T1000 (cell line): ENCODE measurements at regions not wholly inside any gene's neighbourhood (a gene's known extent, or its start where the extent isn't known, plus 50 kb on each side); places are given as distances from the start of the nearest gene placed in this dataset.
A peak's percentile ranks its signal among the peaks of the same experiment; 100 is the strongest.
"Not testable (repeated sequence)": the region's sequence is repeated elsewhere in the genome, so short reads cannot be mapped to it uniquely, and the experiment has no call there.

Source experiments
- DNase-seq: peaks from one replicate; lab custom pipeline; 2025; ENCODE audit warnings: mixed read lengths; lab: John Stamatoyannopoulos, UW

DNA sequence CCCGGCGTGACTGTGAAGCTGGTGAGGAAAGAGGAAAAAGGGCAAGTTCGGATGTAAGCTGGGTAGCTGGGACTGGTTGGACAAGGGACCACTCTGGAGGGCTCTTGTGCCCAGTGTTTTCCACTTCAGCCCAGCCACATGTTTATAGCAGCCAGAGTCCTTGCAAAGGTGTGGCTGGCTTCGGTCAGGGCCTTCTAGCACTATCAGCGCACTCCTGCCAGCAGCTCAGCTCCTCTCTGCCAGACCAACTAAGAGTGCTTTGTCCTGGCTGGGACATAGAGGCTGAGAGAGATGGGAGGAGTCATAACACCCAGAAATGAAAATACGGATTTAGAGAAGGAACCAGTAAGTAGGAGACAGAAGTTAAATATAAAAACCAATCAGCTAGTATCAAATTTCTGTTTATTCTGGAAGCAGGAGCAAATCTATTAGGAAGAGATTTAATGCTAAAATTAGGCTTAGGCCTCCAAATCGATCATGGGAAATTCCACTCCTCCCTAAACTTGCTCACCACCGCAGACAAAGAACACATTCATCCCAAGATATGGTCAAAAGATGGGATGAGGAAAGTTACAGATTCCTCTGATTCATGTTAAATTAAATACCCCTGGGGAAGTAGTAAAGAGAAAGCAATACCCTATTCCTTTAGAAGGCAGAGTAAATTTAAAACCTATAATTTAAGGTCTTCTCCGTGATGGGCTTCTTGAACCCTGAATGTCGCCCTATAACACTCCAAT is 135.0 kb downstream of the RALA start:
- no peak for DNase-seq

DNA sequence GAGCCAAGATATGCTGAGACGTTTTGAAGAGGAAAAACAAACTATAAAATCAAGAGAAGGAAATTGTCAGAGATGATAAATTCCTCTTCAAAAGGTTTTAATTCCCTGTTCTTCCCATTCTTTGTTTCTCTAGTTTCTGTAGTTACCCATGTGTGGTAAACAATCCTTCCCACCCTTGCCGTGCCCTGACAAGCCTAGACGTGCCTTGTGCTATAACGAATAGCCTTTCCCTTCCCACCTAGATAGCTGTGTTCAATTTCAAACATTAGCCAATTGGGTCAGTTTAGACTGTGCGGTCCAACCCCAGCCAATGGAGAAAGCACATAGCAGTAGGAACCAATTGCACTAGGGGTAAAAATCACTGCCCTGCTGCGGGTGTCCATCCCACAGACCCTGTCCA is 138.1 kb downstream of the RALA start:
- DNase-seq: no peak

DNA sequence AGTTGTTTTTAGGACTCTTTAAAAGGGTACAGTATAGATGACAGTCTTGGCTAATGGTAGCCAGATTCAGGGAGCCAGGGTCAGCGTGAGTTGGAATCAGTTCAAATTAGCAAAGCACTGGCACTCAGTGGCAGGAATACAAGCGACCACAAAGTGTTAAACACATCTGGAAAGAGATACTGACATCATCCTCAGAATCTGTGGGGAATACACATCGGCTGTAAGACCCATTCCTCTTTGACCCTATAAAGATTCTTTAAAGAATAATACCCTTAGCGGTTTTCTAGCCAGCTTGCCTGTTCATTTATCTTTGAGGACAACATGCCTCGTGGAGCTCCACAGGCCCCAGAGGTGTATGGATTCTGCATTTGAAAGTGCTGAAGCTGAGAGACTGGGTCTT is 139.1 kb downstream of the RALA start:
- DNase-seq: not testable (repeated sequence)

DNA sequence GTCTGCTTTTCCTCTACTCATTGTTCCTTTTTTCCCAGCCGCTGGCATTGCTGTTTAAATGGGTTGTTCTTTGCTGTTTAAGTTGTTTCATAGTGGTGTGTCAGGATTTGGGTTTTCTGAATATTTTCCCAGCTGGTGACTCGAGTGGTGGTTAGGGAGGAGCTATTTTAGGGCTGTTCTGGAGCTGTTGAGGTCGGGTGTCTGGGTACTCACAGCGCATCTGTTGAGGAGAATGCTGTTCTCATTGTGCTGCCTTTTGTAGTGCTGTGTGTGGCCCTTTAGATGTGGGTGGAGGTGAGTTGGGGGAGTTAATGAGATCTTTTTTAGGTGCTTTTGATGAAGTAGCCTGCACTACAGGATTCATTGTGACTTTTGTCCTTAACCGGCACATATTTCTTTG is 139.5 kb downstream of the RALA start:
- not testable (repeated sequence) for DNase-seq

DNA sequence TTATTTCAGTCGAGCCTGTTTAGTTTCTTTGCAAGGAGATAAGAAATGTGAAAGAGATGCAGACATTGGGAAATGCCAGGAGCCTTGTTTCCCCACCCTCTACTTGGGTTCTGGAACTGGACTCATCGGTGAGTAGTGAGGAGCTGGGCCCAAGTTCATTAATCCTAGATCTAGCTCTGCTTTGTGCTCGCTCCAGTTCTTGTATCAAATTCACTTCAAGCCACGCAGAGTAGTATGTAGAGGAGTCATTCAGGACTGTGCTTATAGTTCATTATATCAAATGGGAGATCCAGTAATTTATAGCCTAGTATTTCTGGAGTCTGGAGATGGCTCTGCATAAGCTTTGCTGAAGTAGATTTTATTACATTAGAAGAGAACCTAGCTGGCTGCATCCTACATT is 142.5 kb downstream of the RALA start:
- DNase-seq: not testable (repeated sequence)

DNA sequence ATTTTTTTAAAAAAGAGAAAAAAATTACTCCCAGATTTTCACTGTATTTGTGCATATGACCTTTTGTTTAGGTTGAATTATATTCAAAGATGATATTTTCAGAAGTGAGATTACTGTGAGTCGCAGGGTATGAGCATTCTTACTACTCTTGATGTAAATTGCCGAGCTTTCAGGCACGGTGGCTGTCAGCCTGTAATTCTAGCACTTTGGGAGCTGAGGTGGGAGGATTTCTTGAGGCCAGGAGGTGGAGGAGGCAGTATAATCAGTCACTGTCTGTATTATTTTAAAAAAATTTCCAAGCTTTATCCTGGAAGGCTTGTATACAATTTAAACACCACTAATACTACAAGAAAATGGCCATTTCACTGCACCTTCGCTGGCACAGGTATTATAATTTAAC is 145.1 kb downstream of the RALA start:
- DNase-seq: not testable (repeated sequence)

DNA sequence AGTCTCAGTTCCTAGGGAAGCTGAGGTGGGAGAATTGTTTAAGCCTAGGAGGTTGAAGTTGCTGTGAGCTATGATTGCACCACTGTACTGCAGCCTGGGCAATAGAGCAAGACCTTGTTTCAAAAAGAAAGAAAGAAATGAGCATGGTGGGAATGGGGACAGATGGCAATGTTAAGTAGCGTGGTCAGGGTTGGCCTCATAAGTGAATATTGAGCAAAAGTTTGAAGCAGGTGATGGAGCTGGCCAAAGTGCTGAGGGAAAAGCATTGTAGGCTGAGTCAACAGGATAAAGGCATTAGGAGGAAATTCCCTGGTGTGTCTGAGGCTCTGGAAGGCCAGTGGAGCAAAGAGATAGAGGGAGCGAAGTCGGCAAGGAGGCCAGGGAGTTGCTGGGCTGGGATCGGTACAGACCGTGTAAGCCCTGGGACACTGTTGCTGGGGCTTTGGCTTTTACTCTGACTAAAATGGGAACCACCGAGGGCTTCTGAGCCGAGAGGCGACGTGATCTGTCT is 151.0 kb downstream of the RALA start:
- DNase-seq: not testable (repeated sequence)

DNA sequence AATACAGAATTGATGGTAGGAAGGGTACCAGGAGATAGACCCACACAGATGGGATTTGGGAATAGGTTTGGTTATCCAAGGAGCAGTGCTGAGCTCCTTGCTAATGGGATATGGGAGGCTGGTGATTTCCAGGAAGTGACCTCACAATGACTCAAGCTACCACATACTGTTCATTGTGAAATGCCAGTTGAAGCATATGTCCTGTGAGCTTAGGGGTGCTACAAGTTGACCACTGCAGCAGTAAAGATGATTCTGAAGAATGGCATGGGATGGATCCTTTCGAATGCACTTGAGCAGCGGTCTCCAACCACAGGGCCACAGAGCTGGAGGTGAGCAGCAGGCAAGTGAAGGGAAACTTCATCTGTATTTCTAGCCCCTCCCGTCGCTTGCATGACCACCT is 158.2 kb downstream of the RALA start:
- not testable (repeated sequence) for DNase-seq

DNA sequence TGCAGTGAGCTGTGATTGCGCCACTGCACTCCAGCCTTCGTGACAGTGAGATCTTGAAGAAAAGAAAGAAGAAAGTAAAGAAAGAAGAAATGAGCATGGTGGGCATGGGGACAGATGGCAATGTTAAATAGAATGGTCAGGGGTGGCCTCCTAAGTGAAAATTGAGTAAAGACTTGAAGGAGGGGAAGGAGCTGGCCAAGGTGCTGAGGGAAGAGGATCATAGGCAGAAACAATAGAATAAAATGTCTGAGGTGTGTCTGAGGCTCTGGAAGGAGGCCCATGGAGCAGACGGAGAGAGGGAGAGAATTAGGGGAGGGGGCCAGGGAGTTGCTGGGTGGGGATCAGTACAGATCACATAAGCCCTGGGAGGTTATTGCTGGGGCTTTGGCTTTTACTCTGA is 163.1 kb downstream of the RALA start:
- not testable (repeated sequence) for DNase-seq

DNA sequence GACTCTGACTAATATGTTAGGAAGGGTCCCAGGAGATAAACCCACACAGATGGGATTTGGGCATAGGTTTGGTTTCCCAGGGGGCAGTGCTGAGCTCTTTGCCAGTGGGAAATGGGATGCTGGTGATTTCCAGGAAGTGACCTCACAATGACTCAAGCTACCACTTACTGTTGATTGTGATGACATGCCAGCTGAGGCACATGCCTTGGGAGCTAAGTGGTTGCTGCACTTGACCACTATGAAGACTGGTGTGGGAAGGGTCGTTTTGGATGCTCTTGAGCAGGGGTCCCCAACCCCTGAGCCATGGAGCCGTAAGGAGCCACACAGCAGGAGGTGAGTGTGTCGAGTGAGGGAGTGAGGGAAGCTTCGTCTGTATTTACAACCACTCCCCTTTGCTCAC is 159.0 kb upstream of the CDK13 start:
- DNase-seq: not testable (repeated sequence)

DNA sequence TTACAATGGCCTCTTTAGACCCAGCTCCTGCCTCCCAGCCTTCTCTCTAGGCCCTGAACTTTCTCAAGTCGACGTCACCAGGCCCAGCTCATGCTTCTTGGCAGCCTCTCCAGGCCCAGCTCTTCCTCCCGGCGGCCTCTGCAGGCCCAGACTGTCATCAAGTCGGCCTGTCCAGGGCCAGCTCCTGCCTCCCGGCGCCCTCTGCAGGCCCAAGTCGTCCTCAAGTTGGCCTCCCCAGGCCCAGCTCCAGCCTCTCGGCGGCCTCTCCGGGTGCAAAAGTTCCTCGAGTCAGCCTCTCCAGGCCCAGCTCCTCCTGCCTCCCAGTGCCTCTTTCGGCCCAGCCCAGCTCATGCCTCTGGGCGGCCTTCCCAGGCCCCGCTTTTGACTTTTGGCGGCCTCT is 158.1 kb upstream of the CDK13 start:
- DNase-seq: not testable (repeated sequence)

DNA sequence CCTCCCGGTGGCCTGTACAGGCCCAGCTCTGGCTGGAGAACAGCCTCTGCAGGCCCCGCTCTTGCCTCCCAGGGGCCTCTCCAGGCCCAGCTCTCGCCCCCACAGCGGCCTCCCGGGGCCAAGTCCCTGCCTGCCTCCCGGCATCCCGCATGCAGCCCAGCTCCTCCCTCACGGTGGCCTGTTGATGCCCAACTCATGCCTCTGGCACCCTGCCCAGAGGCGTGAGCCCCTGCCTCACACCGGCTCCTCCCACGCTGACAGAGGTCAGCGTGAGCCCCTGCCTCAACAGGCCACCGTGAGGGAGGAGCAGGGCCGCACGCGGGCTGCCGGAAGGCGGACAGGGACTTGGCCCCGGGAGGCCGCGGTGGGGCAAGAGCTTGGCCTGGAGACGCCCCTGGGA is 157.0 kb upstream of the CDK13 start:
- DNase-seq: not testable (repeated sequence)

DNA sequence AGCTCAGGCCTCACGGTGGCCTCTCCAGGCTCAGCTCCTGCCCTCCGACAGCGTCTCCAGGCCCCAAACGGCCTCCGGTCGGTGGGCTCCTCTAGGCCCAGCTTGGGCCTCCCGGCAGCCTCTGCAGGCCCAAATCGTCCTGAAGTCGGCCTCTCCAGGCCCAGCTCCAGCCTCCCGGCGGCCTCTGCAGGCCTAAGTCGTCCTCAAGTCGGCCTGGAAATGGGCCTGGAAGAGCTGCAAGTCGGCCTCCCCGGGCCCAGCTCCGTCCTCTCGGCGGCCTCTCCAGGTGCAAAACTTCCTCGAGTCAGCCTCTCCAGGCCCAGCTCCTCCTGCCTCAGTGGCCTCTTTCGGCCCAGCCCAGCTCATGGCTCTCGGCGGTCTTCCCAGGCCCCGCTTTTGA is 156.2 kb upstream of the CDK13 start:
- DNase-seq: not testable (repeated sequence)

DNA sequence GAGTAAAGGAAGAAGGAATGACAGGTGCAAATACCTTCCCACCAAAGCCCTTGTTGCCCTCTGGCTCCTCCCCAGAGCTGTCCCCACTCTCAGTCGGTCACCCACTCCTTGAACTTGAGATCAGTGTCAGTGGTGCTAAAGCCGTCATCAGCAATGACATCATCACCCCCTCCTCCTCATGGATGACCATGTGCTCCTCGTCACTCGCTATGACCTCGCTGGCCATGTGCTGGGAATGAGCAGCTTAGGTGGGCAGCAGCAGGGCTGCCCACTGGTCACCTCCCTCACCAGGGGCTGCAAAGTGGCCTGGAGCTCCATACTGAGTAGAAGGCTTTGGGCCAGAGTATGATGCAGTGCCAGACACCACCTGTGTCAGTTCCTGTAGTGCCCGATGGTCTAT is 153.1 kb upstream of the CDK13 start:
- DNase-seq: not testable (repeated sequence)

DNA sequence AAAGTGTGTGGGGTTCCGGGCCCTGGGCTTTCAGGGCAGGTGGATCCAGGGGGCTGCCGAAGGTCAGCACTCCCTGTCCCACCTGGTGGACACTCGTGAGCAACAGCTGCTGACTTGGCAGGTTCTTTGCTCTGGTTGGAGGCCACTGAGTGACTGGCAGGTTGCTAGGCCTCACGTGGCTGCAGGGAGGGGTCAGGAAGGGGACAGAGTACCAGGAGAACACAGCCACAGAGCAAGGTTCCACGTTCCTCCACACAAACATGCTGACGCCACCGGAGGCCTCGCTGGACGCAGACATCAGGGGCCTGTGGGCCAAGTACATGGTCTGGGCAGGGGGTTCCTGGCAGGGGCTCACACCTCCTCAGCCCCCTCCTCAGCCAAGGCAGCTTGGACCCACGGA is 152.0 kb upstream of the CDK13 start:
- DNase-seq: not testable (repeated sequence)

DNA sequence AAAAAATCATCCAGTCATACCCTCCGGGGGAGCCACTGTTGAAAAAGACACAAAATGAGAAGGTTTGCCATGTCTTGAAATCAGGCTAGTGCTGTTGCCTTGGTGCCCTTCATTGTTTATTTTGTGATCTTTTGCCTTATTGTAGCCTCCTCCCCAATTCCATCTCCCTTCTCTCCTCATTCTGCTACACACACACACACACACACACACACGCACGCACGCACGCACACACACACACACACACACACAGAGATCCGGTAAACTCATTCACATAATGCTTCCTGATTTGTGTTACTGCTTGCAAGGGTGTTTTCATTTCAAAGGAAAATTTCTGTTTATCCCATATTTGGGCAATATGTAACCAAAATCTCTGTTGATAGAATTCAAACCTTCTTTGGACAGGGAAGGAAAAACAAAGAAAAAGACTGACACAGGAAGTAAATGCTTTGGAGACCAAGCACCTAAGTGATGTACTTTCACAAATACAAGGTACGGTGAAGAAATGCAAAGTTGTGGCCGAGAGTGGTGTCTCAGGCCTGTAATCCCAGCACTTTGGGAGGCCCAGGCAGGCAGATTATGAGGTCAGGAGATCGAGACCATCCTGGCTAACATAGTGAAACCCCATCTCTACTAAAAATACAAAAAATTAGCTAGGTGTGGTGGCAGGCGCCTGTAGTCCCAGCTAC is 141.1 kb upstream of the CDK13 start:
- DNase-seq: no peak

DNA sequence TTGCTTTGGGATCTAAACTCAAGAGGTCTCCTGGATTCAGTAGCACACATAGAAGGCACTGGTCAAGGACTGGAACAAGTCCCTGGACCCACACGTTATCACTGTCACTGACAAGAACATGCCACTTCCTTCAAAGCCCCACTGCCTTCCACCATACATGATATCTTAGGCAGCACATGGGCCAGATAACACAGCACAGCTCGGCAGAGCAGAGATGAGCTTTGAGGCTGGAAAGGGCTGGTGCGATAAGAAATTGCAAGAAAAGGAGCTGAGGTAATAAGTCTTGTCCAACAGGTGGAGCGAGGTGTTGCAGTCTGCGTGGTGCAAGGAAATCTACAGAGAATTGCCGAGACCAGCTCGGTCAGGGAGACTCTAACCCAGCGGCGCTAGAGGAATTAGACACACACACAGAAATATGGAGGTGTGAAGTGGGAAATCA is 139.8 kb upstream of the CDK13 start:
- no peak for DNase-seq

DNA sequence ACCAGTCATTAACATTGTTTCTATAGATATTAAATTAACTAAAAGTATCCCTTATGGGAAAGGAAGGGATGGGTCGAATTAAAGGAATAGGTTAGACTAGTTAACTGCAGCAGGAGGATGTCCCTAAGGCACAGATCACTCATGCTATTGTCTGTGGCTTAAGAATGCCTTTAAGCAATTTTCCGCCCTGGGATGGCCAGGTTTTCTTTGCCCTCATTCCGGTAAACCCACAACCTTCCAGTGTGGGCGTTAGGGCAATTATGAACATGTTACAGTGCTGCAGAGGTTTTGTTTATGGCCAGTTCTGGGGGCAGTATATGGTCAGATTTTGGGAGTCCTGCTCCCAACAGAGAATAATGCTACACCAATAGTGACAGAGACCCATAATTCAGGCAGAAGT is 139.3 kb upstream of the CDK13 start:
- no peak for DNase-seq

DNA sequence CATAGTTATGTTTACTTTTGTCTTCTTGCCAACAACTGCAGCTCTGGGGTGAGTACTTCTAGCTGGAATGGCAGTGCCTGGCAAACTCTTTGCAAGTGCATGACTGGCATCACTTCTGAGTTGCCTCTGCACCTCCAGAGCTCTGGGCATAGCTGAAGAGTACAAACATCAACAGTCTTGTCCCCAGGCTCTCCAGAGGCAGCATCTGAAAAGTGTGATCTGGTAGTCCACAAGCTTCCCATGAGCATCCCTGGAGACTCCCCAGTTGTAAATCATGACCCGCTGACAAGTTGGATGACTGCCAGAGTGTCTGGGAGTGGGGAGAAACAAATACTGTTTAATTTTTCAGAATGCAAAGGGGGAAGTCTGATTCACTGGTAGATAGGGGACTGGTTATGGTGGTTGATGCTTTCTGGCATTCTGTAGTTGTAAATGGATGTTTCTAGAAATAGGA is 138.9 kb upstream of the CDK13 start:
- DNase-seq: peak; percentile 20

DNA sequence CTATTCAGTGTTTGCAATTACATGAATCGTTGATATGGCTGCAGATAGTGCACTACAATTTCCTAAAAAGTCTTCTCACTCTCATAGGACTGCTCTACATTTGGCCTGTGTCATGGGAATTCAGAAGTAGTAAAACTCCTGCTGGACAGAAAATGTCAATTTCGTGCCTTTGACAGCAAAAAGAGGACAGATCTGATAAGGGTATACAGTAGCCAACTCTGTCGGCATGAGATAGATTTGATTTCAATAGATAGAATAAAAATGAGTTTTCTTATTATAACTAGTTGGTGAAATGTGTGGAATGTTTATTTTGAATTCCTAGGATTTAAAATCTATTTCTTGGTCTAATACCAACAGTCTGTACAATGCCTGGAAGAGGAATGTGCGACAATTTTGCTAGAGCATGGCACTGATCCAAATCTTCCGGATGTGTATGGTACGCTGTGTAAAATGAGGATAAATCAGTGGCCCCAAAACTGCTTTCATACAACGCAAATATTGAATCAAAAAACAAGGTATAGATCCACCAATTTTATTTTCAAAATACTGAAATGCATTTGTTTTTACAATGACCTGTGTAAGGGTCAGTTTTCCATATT is 133.5 kb upstream of the CDK13 start:
- DNase-seq: no peak

DNA sequence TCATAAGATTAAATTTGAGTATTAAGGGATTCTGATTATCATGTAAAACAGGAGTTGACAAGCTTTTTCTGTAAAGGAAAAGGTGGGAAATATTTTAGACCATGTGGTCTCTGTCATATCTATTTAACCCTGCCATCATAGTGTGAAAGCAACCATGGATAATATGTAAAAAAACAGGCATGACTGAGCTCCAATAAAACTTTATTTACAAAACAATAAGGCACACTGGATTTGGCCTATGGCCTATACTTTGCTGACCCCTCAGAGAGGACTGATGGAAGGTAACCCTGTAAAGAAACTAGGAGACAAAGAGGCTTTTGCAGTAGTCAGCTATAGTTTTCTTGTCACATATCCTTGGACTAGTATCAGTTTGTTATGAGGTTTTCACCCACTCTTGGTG is 130.5 kb upstream of the CDK13 start:
- DNase-seq: no peak

DNA sequence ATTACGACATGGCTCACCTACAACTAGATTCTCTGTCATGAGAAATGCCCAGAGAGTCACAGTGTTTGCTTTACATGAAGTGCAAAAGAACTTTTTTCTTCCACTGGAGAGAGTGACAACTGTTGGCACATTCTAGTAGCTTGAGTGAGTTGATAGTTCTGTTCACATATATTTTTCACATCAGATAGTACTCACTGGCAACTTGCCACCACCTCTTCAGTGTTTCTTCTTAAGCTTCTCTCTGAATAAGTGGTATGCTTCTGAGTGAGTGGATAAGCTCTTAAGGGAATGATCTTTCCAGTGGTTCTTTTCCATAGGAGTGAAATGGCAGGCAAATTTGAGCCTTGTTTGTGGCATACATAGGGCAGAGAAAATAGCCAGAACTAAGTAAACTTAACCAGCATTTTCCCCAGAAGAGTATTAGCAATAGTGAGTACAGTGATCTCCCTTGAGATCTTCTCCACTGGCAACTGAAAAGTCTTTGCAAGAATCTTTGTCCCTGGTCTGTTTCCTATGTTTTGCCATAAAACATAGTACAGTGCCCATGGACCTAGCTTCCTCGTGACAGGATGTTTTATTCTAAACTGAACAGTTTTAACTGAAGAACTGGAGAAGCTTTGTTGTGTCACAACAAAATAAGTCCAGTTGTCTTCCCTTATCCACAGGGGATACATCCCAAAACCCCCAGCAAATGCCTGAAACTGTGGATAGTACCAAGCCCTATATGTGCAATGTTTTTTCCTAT is 125.4 kb upstream of the CDK13 start:
- no peak for DNase-seq
